CD4-positive, alpha-beta T cell treated with Interleukin-17A for 4 hours (primary cell): ENCODE measurements at regions not wholly inside any gene's neighbourhood (a gene's known extent, or its start where the extent isn't known, plus 50 kb on each side); places are given as distances from the start of the nearest gene placed in this dataset.
"Not testable (repeated sequence)": the region's sequence is repeated elsewhere in the genome, so short reads cannot be mapped to it uniquely, and the experiment has no call there.

Experiments
- DNase-seq: peaks from one replicate; pipeline ENCODE4 v3.0.0-alpha.2; 2020; ENCODE audit warnings: mixed read lengths

GRCh38 chr5:14928661-14929060, 57.1 kb upstream of the ANKH start:
- DNase-seq = no peak

- DNase-seq = no peak
Measured at GRCh38 chr5:14925326-14925725, 53.7 kb upstream of the ANKH start.

GRCh38 chr5:14922952-14923351, 51.4 kb upstream of the ANKH start:
- not testable (repeated sequence) for DNase-seq

GRCh38 chr5:14922456-14922855, 50.9 kb upstream of the ANKH start:
- DNase-seq = no peak
